NCI-H345 treated with DMSO at 0.1 percent for 48 hours (cell line): ENCODE measurements at regions not wholly inside any gene's neighbourhood (a gene's known extent, or its start where the extent isn't known, plus 50 kb on each side); places are given as distances from the start of the nearest gene placed in this dataset.
"Not testable (repeated sequence)": the region's sequence is repeated elsewhere in the genome, so short reads cannot be mapped to it uniquely, and the experiment has no call there.

Source experiments
- DNase-seq: peaks from one replicate; lab custom pipeline; 2025; ENCODE audit not compliant: unreplicated experiment; lab: John Stamatoyannopoulos, UW

- DNase-seq = not testable (repeated sequence)
These were observed 357.3 kb upstream of the WSB1 start for GRCh38 chr17:26936645-26937044.

GRCh38 chr17:26937750-26938322, 356.1 kb upstream of the WSB1 start:
- DNase-seq = not testable (repeated sequence)

GRCh38 chr17:26939755-26940154, 354.2 kb upstream of the WSB1 start:
- not testable (repeated sequence) for DNase-seq

GRCh38 chr17:26940587-26940986, 353.3 kb upstream of the WSB1 start:
- not testable (repeated sequence) for DNase-seq

GRCh38 chr17:26962255-26963162, 331.4 kb upstream of the WSB1 start:
- no peak for DNase-seq

GRCh38 chr17:26963163-26963503, 330.8 kb upstream of the WSB1 start:
- DNase-seq = no peak

- not testable (repeated sequence) for DNase-seq
These were observed 327.9 kb upstream of the WSB1 start for GRCh38 chr17:26965898-26966624.

- not testable (repeated sequence) for DNase-seq
These were observed 327.2 kb upstream of the WSB1 start for GRCh38 chr17:26966625-26967179.

- not testable (repeated sequence) for DNase-seq
These were observed 312.0 kb upstream of the WSB1 start for GRCh38 chr17:26981845-26982425.

- not testable (repeated sequence) for DNase-seq
These were observed 311.4 kb upstream of the WSB1 start for GRCh38 chr17:26982563-26982962.

- not testable (repeated sequence) for DNase-seq
These were observed 306.1 kb upstream of the WSB1 start for GRCh38 chr17:26987851-26988250.

- not testable (repeated sequence) for DNase-seq
These were observed 299.3 kb upstream of the WSB1 start for GRCh38 chr17:26994648-26995047.

- not testable (repeated sequence) for DNase-seq
These were observed 297.6 kb upstream of the WSB1 start for GRCh38 chr17:26996146-26996916.

GRCh38 chr17:27007734-27008531, 286.0 kb upstream of the WSB1 start:
- not testable (repeated sequence) for DNase-seq

- no peak for DNase-seq
These were observed 284.8 kb upstream of the WSB1 start for GRCh38 chr17:27009087-27009486.

- not testable (repeated sequence) for DNase-seq
These were observed 283.8 kb upstream of the WSB1 start for GRCh38 chr17:27010138-27010537.

- not testable (repeated sequence) for DNase-seq
These were observed 263.4 kb upstream of the WSB1 start for GRCh38 chr17:27030552-27030951.

GRCh38 chr17:27038676-27039075, 255.2 kb upstream of the WSB1 start:
- DNase-seq = no peak

GRCh38 chr17:27045039-27045438, 248.9 kb upstream of the WSB1 start:
- DNase-seq = not testable (repeated sequence)
